ENCODE measurements at regions not wholly inside any gene's neighbourhood (a gene's known extent, or its start where the extent isn't known, plus 50 kb on each side); places are given as distances from the start of the nearest gene placed in this dataset.

- no peaks in the 10 kb centered on the region for H3K4me1 ChIP-seq (ENCODE audit: control insufficient read depth in 1 of 2, low read depth in 2 of 2)
- ATAC-seq (ENCODE audit: insufficient number of reproducible peaks, low FRiP score, low read depth) (no peak), DNase-seq (ENCODE audit: low spot score) (no peak)
- no peak overlapping the region for H3K27ac ChIP-seq
- H3K4me3 ChIP-seq, result no peak overlapping the region
- H3K36me3 ChIP-seq, result no peaks in the 10 kb centered on the region
- H3K27me3 ChIP-seq (replicated peaks; ENCODE audit: insufficient read depth), result no peaks in the 10 kb centered on the region
- no peak for TF ChIP-seq CTCF (IDR thresholded peaks at IDR 0.05)
- no peaks in the 10 kb centered on the region for H3K9me3 ChIP-seq
Measured at GRCh38 chr21:19141511-19141910, 737.9 kb upstream of the TMPRSS15 start.

GRCh38 chr21:19145682-19146293, 742.2 kb upstream of the TMPRSS15 start:
- Histone ChIP-seq H3K27ac (no peak overlapping the region), H3K36me3 (no peaks in the 10 kb centered on the region), H3K27me3 (replicated peaks; ENCODE audit: insufficient read depth) (no peaks in the 10 kb centered on the region), H3K4me1 (ENCODE audit: control insufficient read depth in 1 of 2, low read depth in 2 of 2) (no peaks in the 10 kb centered on the region), H3K4me3 (no peak overlapping the region), H3K9me3 (no peaks in the 10 kb centered on the region)
- TF ChIP-seq CTCF (IDR thresholded peaks at IDR 0.05), result no peak
- no peak for DNase-seq (ENCODE audit: low spot score)
- no peak for ATAC-seq (ENCODE audit: insufficient number of reproducible peaks, low FRiP score, low read depth)

- DNase-seq (ENCODE audit: low spot score) (no peak), ATAC-seq (ENCODE audit: insufficient number of reproducible peaks, low FRiP score, low read depth) (no peak)
- Histone ChIP-seq H3K27me3 (replicated peaks; ENCODE audit: insufficient read depth) (no peaks in the 10 kb centered on the region), H3K36me3 (no peaks in the 10 kb centered on the region), H3K27ac (no peak overlapping the region), H3K4me1 (ENCODE audit: control insufficient read depth in 1 of 2, low read depth in 2 of 2) (no peaks in the 10 kb centered on the region), H3K4me3 (no peak overlapping the region), H3K9me3 (no peaks in the 10 kb centered on the region)
- no peak for TF ChIP-seq CTCF (IDR thresholded peaks at IDR 0.05)
Measured at GRCh38 chr21:19148056-19148455, 744.5 kb upstream of the TMPRSS15 start.

- Histone ChIP-seq H3K4me3 (no peak overlapping the region), H3K36me3 (no peaks in the 10 kb centered on the region), H3K4me1 (ENCODE audit: control insufficient read depth in 1 of 2, low read depth in 2 of 2) (no peaks in the 10 kb centered on the region), H3K27me3 (replicated peaks; ENCODE audit: insufficient read depth) (no peaks in the 10 kb centered on the region), H3K27ac (no peak overlapping the region), H3K9me3 (no peaks in the 10 kb centered on the region)
- DNase-seq (ENCODE audit: low spot score) (no peak), ATAC-seq (ENCODE audit: insufficient number of reproducible peaks, low FRiP score, low read depth) (no peak)
- TF ChIP-seq CTCF (IDR thresholded peaks at IDR 0.05), result no peak
Measured at GRCh38 chr21:19171585-19171984, 768.0 kb upstream of the TMPRSS15 start.

- TF ChIP-seq CTCF (IDR thresholded peaks at IDR 0.05), result no peak
- no peak for ATAC-seq (ENCODE audit: insufficient number of reproducible peaks, low FRiP score, low read depth)
- no peaks in the 10 kb centered on the region for H3K27me3 ChIP-seq (replicated peaks; ENCODE audit: insufficient read depth)
Measured at GRCh38 chr21:19181604-19182140, 778.1 kb upstream of the TMPRSS15 start.

More at GRCh38 chr21:19181604-19182140, 778.1 kb upstream of the TMPRSS15 start:
- H3K9me3 ChIP-seq, result no peaks in the 10 kb centered on the region
- no peak overlapping the region for H3K27ac ChIP-seq
- H3K36me3 ChIP-seq, result no peaks in the 10 kb centered on the region
- H3K4me3 ChIP-seq, result no peak overlapping the region
- H3K4me1 ChIP-seq (ENCODE audit: control insufficient read depth in 1 of 2, low read depth in 2 of 2), result no peaks in the 10 kb centered on the region
- DNase-seq (ENCODE audit: low spot score), result no peak
